ENCODE measurements at regions not wholly inside any gene's neighbourhood (a gene's known extent, or its start where the extent isn't known, plus 50 kb on each side); places are given as distances from the start of the nearest gene placed in this dataset.

DNA sequence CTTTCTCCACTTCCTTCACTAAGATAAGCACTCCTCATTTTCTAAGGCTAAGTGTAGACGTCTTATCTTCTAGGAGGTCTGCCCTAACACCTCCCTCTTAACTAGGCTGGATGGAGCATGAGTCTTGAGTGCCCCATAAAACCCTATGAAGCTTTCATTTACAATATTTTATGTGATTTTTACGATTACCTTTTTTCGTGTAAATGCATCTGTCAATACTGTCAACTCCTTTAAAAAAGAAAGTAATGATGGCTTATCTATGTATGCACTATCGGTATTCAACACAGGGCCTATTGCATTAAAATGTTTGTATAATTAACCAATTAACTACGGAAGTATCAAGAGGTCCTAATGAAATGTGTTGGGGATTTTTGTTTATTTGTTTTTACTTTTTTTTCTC lies 156.0 kb upstream of the FAM83B start:
- Mint-ChIP-seq H3K4me1 (ENCODE audit: low read depth, unreplicated experiment) (no peaks in the 10 kb centered on the region), H3K27ac (ENCODE audit: unreplicated experiment) (no peak overlapping the region), H3K27me3 (ENCODE audit: unreplicated experiment) (no peaks in the 10 kb centered on the region), H3K4me3 (ENCODE audit: low read depth, unreplicated experiment) (no peak overlapping the region), H3K9me3 (ENCODE audit: low read depth, unreplicated experiment) (no peaks in the 10 kb centered on the region), H3K36me3 (ENCODE audit: insufficient read depth, unreplicated experiment) (no peaks in the 10 kb centered on the region)
- no peak for DNase-seq
- no TSS peak for BruUV-seq (replicated peaks)
- CTCF ChIA-PET = no interaction called here
- intact Hi-C loops (cut with micrococcal nuclease; ENCODE audit: unreplicated experiment) = no loop called here
- TF ChIP-seq, protein P1, sequence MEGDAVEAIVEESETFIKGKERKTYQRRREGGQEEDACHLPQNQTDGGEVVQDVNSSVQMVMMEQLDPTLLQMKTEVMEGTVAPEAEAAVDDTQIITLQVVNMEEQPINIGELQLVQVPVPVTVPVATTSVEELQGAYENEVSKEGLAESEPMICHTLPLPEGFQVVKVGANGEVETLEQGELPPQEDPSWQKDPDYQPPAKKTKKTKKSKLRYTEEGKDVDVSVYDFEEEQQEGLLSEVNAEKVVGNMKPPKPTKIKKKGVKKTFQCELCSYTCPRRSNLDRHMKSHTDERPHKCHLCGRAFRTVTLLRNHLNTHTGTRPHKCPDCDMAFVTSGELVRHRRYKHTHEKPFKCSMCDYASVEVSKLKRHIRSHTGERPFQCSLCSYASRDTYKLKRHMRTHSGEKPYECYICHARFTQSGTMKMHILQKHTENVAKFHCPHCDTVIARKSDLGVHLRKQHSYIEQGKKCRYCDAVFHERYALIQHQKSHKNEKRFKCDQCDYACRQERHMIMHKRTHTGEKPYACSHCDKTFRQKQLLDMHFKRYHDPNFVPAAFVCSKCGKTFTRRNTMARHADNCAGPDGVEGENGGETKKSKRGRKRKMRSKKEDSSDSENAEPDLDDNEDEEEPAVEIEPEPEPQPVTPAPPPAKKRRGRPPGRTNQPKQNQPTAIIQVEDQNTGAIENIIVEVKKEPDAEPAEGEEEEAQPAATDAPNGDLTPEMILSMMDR (IDR thresholded peaks at IDR 0.05; ENCODE audit: unreplicated experiment) = no peak

DNA sequence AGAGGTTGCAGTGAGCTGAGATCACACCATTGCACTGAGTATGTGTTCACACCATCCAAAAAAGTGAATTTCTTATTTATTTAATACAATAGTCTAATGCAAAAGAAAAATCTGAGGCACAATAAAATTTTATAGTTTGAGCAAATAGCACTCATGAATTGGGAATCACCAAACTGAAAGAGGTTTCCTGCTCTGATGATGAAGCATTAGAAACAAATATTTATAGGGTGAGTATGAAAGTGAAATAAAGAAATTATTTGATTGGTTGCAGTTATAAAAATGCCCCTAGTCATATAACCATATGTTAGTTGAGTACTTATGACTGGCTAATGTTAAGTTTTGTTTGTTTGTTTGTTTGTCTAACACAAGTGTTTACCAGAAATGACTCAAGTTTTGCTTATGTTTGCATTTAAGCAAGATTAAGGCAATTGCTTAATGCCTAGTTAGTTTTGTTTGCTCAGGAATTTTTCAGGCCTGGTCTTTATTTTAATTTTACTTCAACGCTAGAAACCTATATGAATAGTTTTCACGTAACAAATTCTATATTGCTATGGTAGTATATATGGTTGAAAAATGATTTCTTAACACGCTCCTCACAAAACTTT lies 151.5 kb upstream of the FAM83B start:
- BruUV-seq (replicated peaks) = no TSS peak
- TF ChIP-seq, protein P1 (IDR thresholded peaks at IDR 0.05; ENCODE audit: unreplicated experiment) = no peak
- H3K36me3 Mint-ChIP-seq (ENCODE audit: insufficient read depth, unreplicated experiment) = no peaks in the 10 kb centered on the region
- H3K4me1 Mint-ChIP-seq (ENCODE audit: low read depth, unreplicated experiment) = peaks cover 19% of the 10 kb centered on the region
- CTCF ChIA-PET = interaction anchor here (0.5 kb wide), 1 partner anchor 999 kb away, joined by 3 read pairs; no protein-coding TSS in a partner anchor
- H3K27me3 Mint-ChIP-seq (ENCODE audit: unreplicated experiment) = no peaks in the 10 kb centered on the region
- no peaks in the 10 kb centered on the region for H3K9me3 Mint-ChIP-seq (ENCODE audit: low read depth, unreplicated experiment)
- no peak overlapping the region for H3K27ac Mint-ChIP-seq (ENCODE audit: unreplicated experiment)
- intact Hi-C loops (cut with micrococcal nuclease; ENCODE audit: unreplicated experiment) = loop anchor here (5.0 kb wide), 3 partner anchors 172 to 718 kb away; no protein-coding TSS in a partner anchor
- H3K4me3 Mint-ChIP-seq (ENCODE audit: low read depth, unreplicated experiment) = no peak overlapping the region
- DNase-seq = no peak

DNA sequence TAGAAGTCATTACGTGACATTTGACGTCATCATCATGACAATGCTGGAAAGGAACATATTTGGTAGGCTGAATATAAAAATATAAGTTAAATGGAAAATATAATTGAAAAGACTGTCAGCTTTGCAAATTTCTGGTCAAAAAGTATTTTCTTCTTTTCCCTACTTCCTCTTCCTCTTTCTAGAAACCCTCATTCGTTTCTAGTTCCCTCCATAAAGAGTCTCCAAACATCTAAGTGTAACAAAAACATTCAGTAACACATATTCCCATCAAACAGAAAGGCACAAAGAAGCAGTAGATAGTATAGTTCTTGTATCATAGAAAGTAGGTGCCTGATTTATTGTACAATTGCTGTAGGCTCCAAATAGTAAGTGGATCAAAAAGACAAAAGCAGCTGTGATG lies 150.8 kb upstream of the FAM83B start:
- CTCF ChIA-PET = no interaction called here

DNA sequence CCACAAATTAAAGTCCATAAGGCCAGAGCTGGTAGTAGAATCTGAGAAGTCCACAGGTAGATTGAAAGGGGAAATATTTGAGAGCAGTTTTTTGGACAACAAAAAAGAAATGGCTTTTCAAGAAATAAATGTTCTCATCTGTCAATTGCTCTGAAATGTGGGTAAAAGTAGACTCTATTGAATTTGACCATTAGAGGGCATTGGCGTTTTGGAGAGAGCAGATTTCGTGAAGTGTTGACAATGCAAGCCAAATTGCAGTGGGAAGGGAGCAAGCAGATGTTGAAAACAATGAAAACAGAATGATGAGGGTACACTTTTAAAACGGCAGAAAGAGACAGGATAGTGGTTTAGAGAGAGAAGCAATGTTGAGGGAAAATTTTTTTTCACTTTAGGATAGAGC lies 149.1 kb upstream of the FAM83B start:
- no peak overlapping the region for H3K4me3 Mint-ChIP-seq (ENCODE audit: low read depth, unreplicated experiment)
- H3K27me3 Mint-ChIP-seq (ENCODE audit: unreplicated experiment) = no peaks in the 10 kb centered on the region
- H3K27ac Mint-ChIP-seq (ENCODE audit: unreplicated experiment) = peak overlapping the region; percentile 1
- no peaks in the 10 kb centered on the region for H3K36me3 Mint-ChIP-seq (ENCODE audit: insufficient read depth, unreplicated experiment)
- TF ChIP-seq, protein P1 (IDR thresholded peaks at IDR 0.05; ENCODE audit: unreplicated experiment) = no peak
- H3K9me3 Mint-ChIP-seq (ENCODE audit: low read depth, unreplicated experiment) = no peaks in the 10 kb centered on the region
- CTCF ChIA-PET = interaction anchor here (0.8 to 4.5 kb wide), 4 partner anchors 14 to 547 kb away, joined by 3 to 12 read pairs (median 6); no protein-coding TSS in a partner anchor
- intact Hi-C loops (cut with micrococcal nuclease; ENCODE audit: unreplicated experiment) = loop anchor here (1.0 to 5.0 kb wide), 4 partner anchors 170 to 720 kb away; no protein-coding TSS in a partner anchor
- peak; percentile 19 for DNase-seq
- BruUV-seq (replicated peaks) = no TSS peak
- peaks cover 31% of the 10 kb centered on the region for H3K4me1 Mint-ChIP-seq (ENCODE audit: low read depth, unreplicated experiment)

More for the DNA sequence above, 150.8 kb upstream of the FAM83B start:
- Mint-ChIP-seq H3K36me3 (ENCODE audit: insufficient read depth, unreplicated experiment) (no peaks in the 10 kb centered on the region), H3K27me3 (ENCODE audit: unreplicated experiment) (no peaks in the 10 kb centered on the region), H3K4me3 (ENCODE audit: low read depth, unreplicated experiment) (no peak overlapping the region), H3K27ac (ENCODE audit: unreplicated experiment) (no peak overlapping the region), H3K9me3 (ENCODE audit: low read depth, unreplicated experiment) (no peaks in the 10 kb centered on the region), H3K4me1 (ENCODE audit: low read depth, unreplicated experiment) (peaks cover 25% of the 10 kb centered on the region)
- intact Hi-C loops (cut with micrococcal nuclease; ENCODE audit: unreplicated experiment) = loop anchor here (5.0 kb wide), 3 partner anchors 171 to 719 kb away; no protein-coding TSS in a partner anchor
- TF ChIP-seq, protein P1 (IDR thresholded peaks at IDR 0.05; ENCODE audit: unreplicated experiment) = no peak
- BruUV-seq (replicated peaks) = no TSS peak
- no peak for DNase-seq

Measured in Calu3 (cell line).